DOHH2 (cell line): ENCODE measurements at regions not wholly inside any gene's neighbourhood (a gene's known extent, or its start where the extent isn't known, plus 50 kb on each side); places are given as distances from the start of the nearest gene placed in this dataset.

ENCODE experiments used
- H3F3A ChIP-seq: fragments of 200-600 bp; sonication (generic), shearing (Covaris generic); 2 replicates; pipeline ENCODE4 v1.6.0; 2016; ENCODE audit warnings: antibody characterized with exemption, mild to moderate bottlenecking; ENCODE audit not compliant: control insufficient read depth, insufficient read depth
- H3K27ac ChIP-seq: fragments of 200-600 bp; sonication (generic); 2 replicates; pipeline ENCODE4 v1.5.1; 2014; ENCODE audit warnings: low read depth, mild to moderate bottlenecking, low read length, moderate library complexity
- H3K27me3 ChIP-seq: fragments of 200-600 bp; sonication (generic); 2 replicates; pipeline ENCODE4 v1.6.1; 2014; ENCODE audit warnings: mild to moderate bottlenecking, low read length, mixed read lengths; ENCODE audit not compliant: control insufficient read depth
- H3K36me3 ChIP-seq: fragments of 200-600 bp; sonication (generic); 2 replicates; pipeline ENCODE4 v1.6.1; 2014; ENCODE audit warnings: mild to moderate bottlenecking, low read length, moderate library complexity, mixed read lengths; ENCODE audit not compliant: control insufficient read depth
- H3K4me1 ChIP-seq: fragments of 200-600 bp; sonication (generic); 2 replicates; pipeline ENCODE4 v1.6.1; 2014; ENCODE audit warnings: mild to moderate bottlenecking, low read length, mixed read lengths; ENCODE audit not compliant: control insufficient read depth
- H3K4me2 ChIP-seq: fragments of 200-600 bp; sonication (generic); 2 replicates; pipeline ENCODE4 v1.6.0; 2014; ENCODE audit warnings: mild to moderate bottlenecking, low read length, moderate library complexity
- H3K4me3 ChIP-seq: fragments of 200-600 bp; sonication (generic); 2 replicates; pipeline ENCODE4 v1.5.1; 2014; ENCODE audit warnings: mild to moderate bottlenecking, low read length, mixed read lengths
- H3K79me2 ChIP-seq: fragments of 200-600 bp; sonication (generic); 2 replicates; pipeline ENCODE4 v1.6.1; 2014; ENCODE audit warnings: mild to moderate bottlenecking, low read length, mixed read lengths; ENCODE audit not compliant: control insufficient read depth
- H3K9me2 ChIP-seq: fragments of 200-600 bp; sonication (generic); replicated peaks from 2 replicates; pipeline ENCODE4 v1.6.1; 2014; ENCODE audit warnings: mild to moderate bottlenecking, low read length, mixed read lengths; ENCODE audit not compliant: control insufficient read depth
- H3K9me3 ChIP-seq: fragments of 200-600 bp; sonication (generic); 2 replicates; pipeline ENCODE4 v1.6.1; 2014; ENCODE audit warnings: antibody characterized with exemption, low read length, mixed read lengths; ENCODE audit not compliant: control insufficient read depth, insufficient read depth
- H4K20me1 ChIP-seq: fragments of 200-600 bp; sonication (generic); 2 replicates; pipeline ENCODE4 v1.6.0; 2014; ENCODE audit warnings: low read depth, mild to moderate bottlenecking, antibody characterized with exemption, low read length, moderate library complexity; ENCODE audit not compliant: control insufficient read depth, insufficient read depth
- EZH2phosphoT487 ChIP-seq: fragments of 200-600 bp; sonication (generic); IDR thresholded peaks from 2 replicates; pipeline ENCODE4 v1.6.1; 2017; ENCODE audit warnings: borderline replicate concordance, mild to moderate bottlenecking, antibody characterized with exemption, low read length, moderate library complexity, mixed read lengths
- TF ChIP-seq, protein P1 (sequence below): fragments of 200-600 bp; sonication (generic); IDR thresholded peaks from one replicate; pipeline ENCODE4 v1.5.1; 2014; ENCODE audit warnings: antibody characterized with exemption, mild to moderate bottlenecking, low read depth, low read length; ENCODE audit not compliant: poor library complexity, severe bottlenecking

DNA sequence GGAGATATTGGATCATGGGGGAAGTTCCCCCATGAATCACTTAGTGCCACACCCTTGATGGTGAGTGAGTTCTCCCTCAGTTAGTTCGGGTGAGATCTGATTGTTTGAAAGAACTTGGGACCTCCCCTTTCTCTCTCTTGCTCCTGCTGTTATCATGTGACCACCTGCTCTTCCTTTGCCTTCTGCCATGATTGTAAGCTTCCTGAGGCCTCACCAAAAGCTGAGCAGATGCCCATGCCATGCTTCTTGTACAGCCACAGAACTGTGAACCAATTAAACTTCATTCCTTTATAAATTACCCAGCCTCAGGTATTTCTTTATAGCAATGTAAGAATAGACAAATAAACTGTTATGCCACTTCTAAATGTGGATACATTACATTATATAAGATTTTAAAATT, 686.7 kb upstream of the MARCKS start:
- H3K27ac ChIP-seq, result no peak overlapping the region
- no peak overlapping the region for H3K4me3 ChIP-seq
- H3K4me1 ChIP-seq, result no peaks in the 10 kb centered on the region
- no peak for TF ChIP-seq EZH2phosphoT487
- TF ChIP-seq, protein P1, sequence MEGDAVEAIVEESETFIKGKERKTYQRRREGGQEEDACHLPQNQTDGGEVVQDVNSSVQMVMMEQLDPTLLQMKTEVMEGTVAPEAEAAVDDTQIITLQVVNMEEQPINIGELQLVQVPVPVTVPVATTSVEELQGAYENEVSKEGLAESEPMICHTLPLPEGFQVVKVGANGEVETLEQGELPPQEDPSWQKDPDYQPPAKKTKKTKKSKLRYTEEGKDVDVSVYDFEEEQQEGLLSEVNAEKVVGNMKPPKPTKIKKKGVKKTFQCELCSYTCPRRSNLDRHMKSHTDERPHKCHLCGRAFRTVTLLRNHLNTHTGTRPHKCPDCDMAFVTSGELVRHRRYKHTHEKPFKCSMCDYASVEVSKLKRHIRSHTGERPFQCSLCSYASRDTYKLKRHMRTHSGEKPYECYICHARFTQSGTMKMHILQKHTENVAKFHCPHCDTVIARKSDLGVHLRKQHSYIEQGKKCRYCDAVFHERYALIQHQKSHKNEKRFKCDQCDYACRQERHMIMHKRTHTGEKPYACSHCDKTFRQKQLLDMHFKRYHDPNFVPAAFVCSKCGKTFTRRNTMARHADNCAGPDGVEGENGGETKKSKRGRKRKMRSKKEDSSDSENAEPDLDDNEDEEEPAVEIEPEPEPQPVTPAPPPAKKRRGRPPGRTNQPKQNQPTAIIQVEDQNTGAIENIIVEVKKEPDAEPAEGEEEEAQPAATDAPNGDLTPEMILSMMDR, result no peak
- no peaks in the 10 kb centered on the region for H3K36me3 ChIP-seq
- H3K9me3 ChIP-seq, result no peaks in the 10 kb centered on the region
- no peaks in the 10 kb centered on the region for H3K79me2 ChIP-seq
- no peak overlapping the region for H3K4me2 ChIP-seq
- no peaks in the 10 kb centered on the region for H4K20me1 ChIP-seq
- H3K9me2 ChIP-seq, result no peaks in the 10 kb centered on the region
- no peaks in the 10 kb centered on the region for H3K27me3 ChIP-seq
- no peaks in the 10 kb centered on the region for H3F3A ChIP-seq

DNA sequence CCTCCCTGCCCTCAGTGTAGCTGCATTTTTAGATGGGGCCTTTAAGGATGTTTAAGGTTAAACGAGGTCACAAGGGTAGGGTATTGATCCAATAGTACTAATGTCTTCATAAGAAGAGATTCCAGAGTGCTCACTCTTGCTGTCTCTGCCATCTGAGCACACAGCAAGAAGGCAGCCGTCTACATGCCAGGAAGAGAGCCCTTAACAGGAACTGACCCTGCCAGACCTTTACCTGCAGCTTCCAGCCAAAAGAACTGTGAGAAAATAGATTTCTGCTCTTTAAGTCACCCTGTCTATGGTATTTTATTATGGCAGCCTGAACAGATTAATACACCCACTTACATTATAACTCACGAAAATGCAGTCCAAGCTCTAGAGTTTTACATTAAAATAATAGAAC, 685.3 kb upstream of the MARCKS start:
- H3K36me3 ChIP-seq, result no peaks in the 10 kb centered on the region
- H3K9me3 ChIP-seq, result no peaks in the 10 kb centered on the region
- H3F3A ChIP-seq, result no peaks in the 10 kb centered on the region
- H3K27me3 ChIP-seq, result no peaks in the 10 kb centered on the region
- no peaks in the 10 kb centered on the region for H3K79me2 ChIP-seq
- H3K9me2 ChIP-seq, result no peaks in the 10 kb centered on the region
- H3K4me3 ChIP-seq, result no peak overlapping the region
- no peak overlapping the region for H3K4me2 ChIP-seq
- TF ChIP-seq, protein P1, result no peak
- TF ChIP-seq EZH2phosphoT487, result no peak
- no peaks in the 10 kb centered on the region for H4K20me1 ChIP-seq
- H3K4me1 ChIP-seq, result no peaks in the 10 kb centered on the region
- no peak overlapping the region for H3K27ac ChIP-seq

DNA sequence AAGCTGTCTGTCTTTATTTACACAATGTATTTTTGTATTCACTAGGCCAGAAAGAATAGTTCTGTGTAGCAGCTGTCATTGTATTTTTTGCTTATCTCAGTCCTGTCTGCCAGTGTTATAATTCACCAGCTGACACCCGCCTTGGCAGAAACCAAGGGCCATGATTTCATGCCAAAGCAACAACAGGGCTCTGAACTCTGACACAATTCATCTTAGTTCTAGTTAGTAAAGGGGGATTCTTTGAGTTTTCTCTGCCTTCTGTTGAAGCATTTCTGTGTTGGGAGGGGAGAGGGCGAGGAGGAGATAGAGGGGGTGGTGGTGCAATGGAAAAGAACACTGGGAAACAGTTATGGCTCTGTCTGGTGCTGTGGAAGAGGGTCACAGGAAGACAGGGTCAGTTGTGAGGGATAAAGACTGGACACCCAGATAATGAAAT, 684.6 kb upstream of the MARCKS start:
- no peaks in the 10 kb centered on the region for H4K20me1 ChIP-seq
- no peaks in the 10 kb centered on the region for H3K79me2 ChIP-seq
- H3K4me1 ChIP-seq, result no peaks in the 10 kb centered on the region
- no peaks in the 10 kb centered on the region for H3K27me3 ChIP-seq
- TF ChIP-seq EZH2phosphoT487, result no peak
- TF ChIP-seq, protein P1, result no peak
- no peaks in the 10 kb centered on the region for H3F3A ChIP-seq
- no peaks in the 10 kb centered on the region for H3K36me3 ChIP-seq
- no peak overlapping the region for H3K27ac ChIP-seq
- no peaks in the 10 kb centered on the region for H3K9me3 ChIP-seq
- H3K9me2 ChIP-seq, result no peaks in the 10 kb centered on the region
- H3K4me3 ChIP-seq, result no peak overlapping the region
- no peak overlapping the region for H3K4me2 ChIP-seq

- Histone ChIP-seq H3K79me2 (no peaks in the 10 kb centered on the region), H3K27me3 (no peaks in the 10 kb centered on the region), H3K4me1 (no peaks in the 10 kb centered on the region), H3K36me3 (no peaks in the 10 kb centered on the region), H3F3A (no peaks in the 10 kb centered on the region), H3K27ac (no peak overlapping the region), H3K4me2 (no peak overlapping the region), H3K9me2 (no peaks in the 10 kb centered on the region), H3K4me3 (no peak overlapping the region), H4K20me1 (no peaks in the 10 kb centered on the region), H3K9me3 (no peaks in the 10 kb centered on the region)
- TF ChIP-seq, protein P1, result no peak
- no peak for TF ChIP-seq EZH2phosphoT487
Observed at GRCh38 chr6:113178349-113178748, 678.8 kb upstream of the MARCKS start.
